Trophoblast cell (in vitro differentiated cells and primary cell): ENCODE measurements at regions not wholly inside any gene's neighbourhood (a gene's known extent, or its start where the extent isn't known, plus 50 kb on each side); places are given as distances from the start of the nearest gene placed in this dataset.

ENCODE experiments used
- DNase-seq, 2 donors: peaks; one replicate each; pipeline ENCODE4 v3.0.0-alpha.2; 2016
- H2AFZ ChIP-seq: 2 replicates; pipeline ENCODE4 v1.6.1; 2013; ENCODE audit warnings: low read length, moderate library complexity, mild to moderate bottlenecking; ENCODE audit not compliant: insufficient read depth, poor library complexity
- H2AK5ac ChIP-seq: 2 replicates; pipeline ENCODE4 v1.6.1; 2013; ENCODE audit warnings: mild to moderate bottlenecking, low read length
- H2BK120ac ChIP-seq: 2 replicates; pipeline ENCODE4 v1.6.1; 2013; ENCODE audit warnings: low read length, mild to moderate bottlenecking, moderate library complexity; ENCODE audit not compliant: insufficient read depth, poor library complexity
- H2BK12ac ChIP-seq: 2 replicates; pipeline ENCODE4 v1.6.1; 2013; ENCODE audit warnings: mild to moderate bottlenecking, low read length, moderate library complexity
- H2BK5ac ChIP-seq: 2 replicates; pipeline ENCODE4 v1.6.1; 2013; ENCODE audit warnings: low read length, low read depth, moderate library complexity, mild to moderate bottlenecking; ENCODE audit not compliant: poor library complexity
- H3K14ac ChIP-seq: 2 replicates; pipeline ENCODE4 v1.6.1; 2013; ENCODE audit warnings: mild to moderate bottlenecking, low read length
- H3K18ac ChIP-seq: 2 replicates; pipeline ENCODE4 v1.6.1; 2013; ENCODE audit warnings: mild to moderate bottlenecking, low read length
- H3K23ac ChIP-seq: 2 replicates; pipeline ENCODE4 v1.6.1; 2013; ENCODE audit warnings: low read length
- H3K27ac ChIP-seq: 2 replicates; pipeline ENCODE4 v1.5.1; 2013; ENCODE audit warnings: low read depth, mild to moderate bottlenecking, inconsistent platforms, low read length, moderate library complexity
- H3K27me3 ChIP-seq: 2 replicates; pipeline ENCODE4 v1.6.1; 2013; ENCODE audit warnings: inconsistent platforms, mild to moderate bottlenecking, low read length, moderate library complexity; ENCODE audit not compliant: insufficient read depth
- H3K36me3 ChIP-seq, 2 experiments: 1 replicate in 1 of 2; 2 replicates in 1 of 2; pipeline ENCODE4 v1.6.1; 2013; ENCODE audit warnings: low read length in 2 of 2, mild to moderate bottlenecking in 2 of 2, moderate library complexity in 1 of 2; ENCODE audit not compliant: insufficient read depth in 2 of 2, control insufficient read depth in 1 of 2
- H3K4ac ChIP-seq: 2 replicates; pipeline ENCODE4 v1.6.1; 2013; ENCODE audit warnings: low read depth, mild to moderate bottlenecking, low read length, moderate library complexity
- H3K4me1 ChIP-seq, 2 experiments: 1 replicate in 1 of 2; 2 replicates in 1 of 2; pipeline ENCODE4 v1.6.1; 2013; ENCODE audit warnings: low read length in 2 of 2, mild to moderate bottlenecking in 2 of 2, moderate library complexity in 1 of 2; ENCODE audit not compliant: insufficient read depth in 2 of 2, control insufficient read depth in 1 of 2
- H3K4me2 ChIP-seq: 2 replicates; pipeline ENCODE4 v1.6.1; 2013; ENCODE audit warnings: inconsistent platforms, mild to moderate bottlenecking, low read length, moderate library complexity
- H3K4me3 ChIP-seq: 2 replicates; pipeline ENCODE4 v1.5.1; 2013; ENCODE audit warnings: mild to moderate bottlenecking, low read depth, low read length, inconsistent platforms
- H3K79me1 ChIP-seq: one replicate; pipeline ENCODE4 v1.6.1; 2013; ENCODE audit warnings: low read length
- H3K79me2 ChIP-seq: 2 replicates; pipeline ENCODE4 v1.6.1; 2013; ENCODE audit warnings: low read length, mild to moderate bottlenecking; ENCODE audit not compliant: control insufficient read depth, insufficient read depth, poor library complexity
- H3K9ac ChIP-seq: 2 replicates; pipeline ENCODE4 v1.6.1; 2013; ENCODE audit warnings: mild to moderate bottlenecking, low read length
- H3K9me3 ChIP-seq: 2 replicates; pipeline ENCODE4 v1.6.1; 2013; ENCODE audit warnings: low read depth, mild to moderate bottlenecking, control low read depth, inconsistent platforms, low read length; ENCODE audit not compliant: insufficient read depth
- H4K12ac ChIP-seq: 2 replicates; pipeline ENCODE4 v1.6.1; 2013; ENCODE audit warnings: low read depth, mild to moderate bottlenecking, low read length, moderate library complexity
- H4K8ac ChIP-seq: 2 replicates; pipeline ENCODE4 v1.6.1; 2013; ENCODE audit warnings: low read depth, mild to moderate bottlenecking, low read length, moderate library complexity
- H4K91ac ChIP-seq: one replicate; pipeline ENCODE4 v1.6.1; 2013; ENCODE audit warnings: low read depth, mild to moderate bottlenecking, low read length, moderate library complexity
- WGBS: extraction: QIAGEN DNeasy Blood & Tissue Kit; methylation state at CpG from one replicate; pipeline ENCODE4 v1.1.7; 2013; ENCODE audit warnings: missing lambda C conversion rate; ENCODE audit not compliant: insufficient read length, insufficient coverage; ENCODE audit errors: extremely low coverage; 5-methylcytosine and 5-hydroxymethylcytosine counted together

DNA sequence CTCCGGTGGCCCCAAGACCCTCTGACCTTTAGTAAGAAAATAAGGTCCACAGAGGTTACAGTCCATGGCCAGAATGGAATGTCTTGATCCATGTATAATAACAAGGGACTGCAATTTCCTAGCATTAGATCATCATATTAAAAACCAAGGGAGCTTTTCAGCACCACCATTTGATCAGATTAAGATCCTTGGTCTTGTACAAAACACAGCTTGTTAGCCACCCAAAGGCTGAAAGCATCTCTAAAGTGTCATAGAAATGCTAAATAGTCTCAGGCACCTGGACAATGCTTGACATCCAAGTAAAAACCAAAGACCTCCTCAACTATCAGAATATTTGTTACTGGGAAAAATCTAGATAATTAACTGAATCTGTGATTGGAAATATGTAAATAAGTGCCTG lies 50.3 kb upstream of the VPS13A start:
- H2AK5ac ChIP-seq: no peak overlapping the region
- no peak overlapping the region for H2BK120ac ChIP-seq
- no peak overlapping the region for H2BK12ac ChIP-seq
- no peak overlapping the region for H3K4me2 ChIP-seq
- H3K9me3 ChIP-seq: no peaks in the 10 kb centered on the region
- no CpG with 5 or more reads among the region's 1 CpG for WGBS
- no peaks in the 10 kb centered on the region for H3K79me2 ChIP-seq
- no peak overlapping the region for H3K9ac ChIP-seq
- H3K36me3 ChIP-seq: no peaks in the 10 kb centered on the region
- no peak for DNase-seq
- no peak overlapping the region for H2BK5ac ChIP-seq
- no peak overlapping the region for H2AFZ ChIP-seq
- H3K79me1 ChIP-seq: no peaks in the 10 kb centered on the region
- H3K27me3 ChIP-seq: no peaks in the 10 kb centered on the region
- H3K23ac ChIP-seq: no peak overlapping the region
- H4K91ac ChIP-seq: no peak overlapping the region
- H4K12ac ChIP-seq: no peak overlapping the region
- H3K14ac ChIP-seq: no peak overlapping the region
- no peak overlapping the region for H3K27ac ChIP-seq
- H3K4ac ChIP-seq: no peak overlapping the region
- H3K18ac ChIP-seq: no peak overlapping the region
- no peaks in the 10 kb centered on the region for H3K4me1 ChIP-seq
- no peak overlapping the region for H3K4me3 ChIP-seq
- no peak overlapping the region for H4K8ac ChIP-seq
